ENCODE measurements at regions not wholly inside any gene's neighbourhood (a gene's known extent, or its start where the extent isn't known, plus 50 kb on each side); places are given as distances from the start of the nearest gene placed in this dataset.
"Not testable (repeated sequence)": the region's sequence is repeated elsewhere in the genome, so short reads cannot be mapped to it uniquely, and the experiment has no call there.

GRCh38 chr10:90288391-90288933 lies 569.4 kb downstream of the HTR7 start:
- DNase-seq: no peak

GRCh38 chr10:90289037-90289436 lies 568.8 kb downstream of the HTR7 start:
- no peak for DNase-seq

DNA sequence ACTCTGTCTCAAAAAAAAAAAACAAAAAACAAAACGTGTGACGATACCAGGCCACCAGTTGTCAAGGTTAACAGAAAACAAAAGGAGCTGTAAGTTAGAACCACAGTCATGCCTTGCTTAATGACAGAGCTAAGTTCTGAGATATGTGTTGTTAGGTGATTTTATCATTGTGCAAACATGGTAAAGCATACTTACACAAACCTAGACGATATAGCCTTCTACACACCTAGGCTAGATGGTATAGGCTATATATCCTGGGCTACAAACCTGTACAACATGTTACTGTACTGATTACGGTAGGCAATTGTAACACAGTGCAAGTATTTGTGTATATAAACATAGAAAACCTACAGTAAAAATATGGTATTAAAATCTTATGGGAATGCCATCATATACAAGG lies 564.2 kb downstream of the HTR7 start:
- no peak for DNase-seq

DNA sequence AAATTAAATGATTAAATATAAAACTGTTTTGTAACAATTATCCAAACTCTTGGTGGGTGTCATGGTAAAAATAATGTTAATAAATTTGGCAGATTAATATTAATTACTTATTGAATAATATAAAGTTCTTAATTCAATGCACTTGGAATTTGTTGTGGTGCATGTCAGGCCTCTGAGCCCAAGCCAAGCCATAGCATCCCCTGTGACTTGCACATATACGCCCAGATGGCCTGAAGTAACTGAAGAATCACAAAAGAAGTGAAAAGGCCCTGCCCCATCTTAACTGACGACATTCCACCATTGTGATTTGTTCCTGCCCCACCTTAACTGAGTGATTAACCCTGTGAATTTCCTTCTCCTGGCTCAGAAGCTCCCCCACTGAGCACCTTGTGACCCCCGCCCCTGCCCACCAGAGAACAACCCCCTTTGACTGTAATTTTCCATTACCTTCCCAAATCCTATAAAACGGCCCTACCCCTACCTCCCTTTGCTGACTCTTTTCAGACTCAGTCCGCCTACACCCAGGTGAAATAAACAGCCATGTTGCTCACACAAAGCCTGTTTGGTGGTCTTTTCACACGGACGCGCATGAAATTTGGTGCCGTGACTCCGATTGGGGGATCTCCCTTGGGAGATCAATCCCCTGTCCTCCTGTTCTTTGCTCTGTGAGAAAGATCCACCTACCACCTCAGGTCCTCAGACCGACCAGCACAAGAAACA lies 562.9 kb downstream of the HTR7 start:
- not testable (repeated sequence) for DNase-seq

- DNase-seq: not testable (repeated sequence)
These were observed 555.8 kb downstream of the HTR7 start for GRCh38 chr10:90302031-90302430.

GRCh38 chr10:90302758-90303481 lies 554.9 kb downstream of the HTR7 start:
- no peak for DNase-seq

GRCh38 chr10:90304533-90304932 lies 553.3 kb downstream of the HTR7 start:
- no peak for DNase-seq

DNA sequence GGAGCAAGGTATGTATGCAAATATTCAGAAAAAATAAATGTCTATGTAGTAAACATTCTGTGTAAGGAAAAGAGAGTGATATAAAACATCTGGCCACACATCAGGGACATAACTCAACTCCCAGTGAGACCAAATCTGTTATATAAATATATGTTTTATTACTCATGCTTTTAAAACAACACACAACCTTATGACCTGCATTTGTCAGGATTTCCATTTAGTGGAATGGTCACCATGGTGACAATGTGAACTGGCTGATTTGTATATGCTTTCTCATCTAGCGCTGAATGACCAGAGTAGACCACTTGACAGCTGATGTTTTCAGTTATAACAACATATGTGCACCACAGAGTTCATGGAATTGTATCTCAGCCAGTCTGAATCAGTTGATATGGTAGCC lies 551.7 kb downstream of the HTR7 start:
- no peak for DNase-seq

DNA sequence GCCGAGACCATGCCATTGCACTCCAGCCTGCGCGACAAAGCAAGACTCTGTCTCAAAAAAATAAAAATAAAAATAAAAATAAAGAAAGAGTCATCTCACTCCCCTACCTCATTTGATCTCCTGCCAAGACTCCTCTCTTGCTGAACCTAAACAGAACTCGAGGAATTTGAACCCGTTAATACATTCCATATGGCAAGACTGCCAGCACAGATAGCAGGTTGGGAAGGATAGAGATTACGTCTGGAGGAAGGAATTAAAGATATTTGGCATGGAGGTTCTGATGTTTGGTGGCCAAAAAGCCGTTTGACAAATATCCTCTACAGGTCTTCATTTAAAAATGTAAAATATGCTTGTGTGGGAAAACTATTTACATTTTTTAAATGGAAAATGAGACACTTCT lies 549.6 kb downstream of the HTR7 start:
- no peak for DNase-seq

DNA sequence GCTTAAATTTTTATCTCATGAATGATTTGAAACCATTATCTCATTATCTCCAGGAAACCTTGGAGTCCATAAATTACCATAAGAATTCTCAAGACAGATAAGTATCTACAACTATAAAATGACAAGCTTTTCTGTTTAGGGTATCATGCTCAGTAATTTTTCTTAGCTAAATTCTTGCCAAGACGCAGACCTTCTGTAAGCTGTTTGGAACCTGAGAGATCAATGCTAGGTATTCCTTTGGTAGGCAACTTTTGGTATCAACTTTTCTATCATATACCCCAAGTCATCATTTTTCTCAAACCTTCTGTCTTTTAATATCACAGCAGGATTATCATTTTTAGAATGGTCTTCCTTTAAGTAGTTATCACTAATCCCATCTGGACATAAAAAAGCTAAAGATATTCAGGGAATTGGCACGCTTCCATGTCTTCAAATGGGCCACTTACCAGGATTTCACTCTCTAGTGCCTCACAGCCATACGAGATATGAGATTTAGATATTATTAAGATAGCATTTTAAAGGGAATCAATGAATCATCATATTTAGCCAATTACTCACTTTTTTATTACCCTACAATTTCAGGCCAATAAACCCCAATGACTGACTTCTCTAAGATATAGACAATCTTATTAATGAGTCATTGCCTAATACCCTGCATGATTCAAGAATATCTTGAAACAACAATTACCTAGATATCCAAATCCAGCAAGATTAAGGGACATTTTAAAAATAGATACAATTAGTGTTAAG lies 544.1 kb downstream of the HTR7 start:
- DNase-seq: no peak

DNA sequence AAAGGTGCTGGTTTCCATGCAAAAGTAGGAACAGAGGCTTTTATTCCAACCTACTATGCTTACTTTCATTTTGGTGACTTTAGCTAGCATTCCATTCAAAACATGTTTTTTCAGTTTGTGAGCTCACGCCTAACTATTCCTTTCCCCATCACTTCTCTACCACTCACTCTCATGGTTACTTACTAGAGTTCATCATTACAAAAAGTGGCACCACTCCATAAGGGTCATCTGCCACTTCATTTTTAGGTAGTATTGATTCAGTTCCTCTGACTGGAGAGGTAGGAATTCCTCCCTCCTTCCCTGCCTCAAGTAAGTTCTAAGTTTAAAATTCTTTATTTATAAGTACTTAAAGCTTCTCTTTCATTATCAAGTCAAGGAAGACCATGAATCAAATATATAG lies 543.1 kb downstream of the HTR7 start:
- no peak for DNase-seq

- DNase-seq: no peak
These were observed 540.7 kb downstream of the HTR7 start for GRCh38 chr10:90317172-90317571.

DNA sequence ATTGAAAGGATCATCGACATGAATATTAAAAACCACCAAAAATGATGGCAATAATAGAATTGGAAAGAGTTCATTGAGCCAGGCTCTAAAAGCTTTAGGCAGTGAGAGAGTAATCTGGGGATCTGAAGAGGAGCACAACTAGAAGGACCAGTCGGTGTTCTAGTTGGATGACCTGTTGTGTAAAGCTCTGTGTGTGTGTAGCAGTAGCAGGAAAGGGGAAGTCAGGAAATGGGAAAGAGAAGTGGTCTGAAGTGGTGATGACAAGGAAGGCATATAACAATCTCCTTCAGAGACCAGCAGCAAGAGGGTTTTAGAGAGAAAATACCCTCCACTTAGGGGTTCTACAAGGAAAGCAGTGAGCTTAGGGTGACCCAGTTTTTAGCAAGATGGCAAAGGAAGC lies 539.2 kb downstream of the HTR7 start:
- DNase-seq: no peak

- DNase-seq: no peak
These were observed 538.5 kb downstream of the HTR7 start for GRCh38 chr10:90319188-90319914.

GRCh38 chr10:90321132-90321816 lies 536.6 kb downstream of the HTR7 start:
- DNase-seq: no peak

DNA sequence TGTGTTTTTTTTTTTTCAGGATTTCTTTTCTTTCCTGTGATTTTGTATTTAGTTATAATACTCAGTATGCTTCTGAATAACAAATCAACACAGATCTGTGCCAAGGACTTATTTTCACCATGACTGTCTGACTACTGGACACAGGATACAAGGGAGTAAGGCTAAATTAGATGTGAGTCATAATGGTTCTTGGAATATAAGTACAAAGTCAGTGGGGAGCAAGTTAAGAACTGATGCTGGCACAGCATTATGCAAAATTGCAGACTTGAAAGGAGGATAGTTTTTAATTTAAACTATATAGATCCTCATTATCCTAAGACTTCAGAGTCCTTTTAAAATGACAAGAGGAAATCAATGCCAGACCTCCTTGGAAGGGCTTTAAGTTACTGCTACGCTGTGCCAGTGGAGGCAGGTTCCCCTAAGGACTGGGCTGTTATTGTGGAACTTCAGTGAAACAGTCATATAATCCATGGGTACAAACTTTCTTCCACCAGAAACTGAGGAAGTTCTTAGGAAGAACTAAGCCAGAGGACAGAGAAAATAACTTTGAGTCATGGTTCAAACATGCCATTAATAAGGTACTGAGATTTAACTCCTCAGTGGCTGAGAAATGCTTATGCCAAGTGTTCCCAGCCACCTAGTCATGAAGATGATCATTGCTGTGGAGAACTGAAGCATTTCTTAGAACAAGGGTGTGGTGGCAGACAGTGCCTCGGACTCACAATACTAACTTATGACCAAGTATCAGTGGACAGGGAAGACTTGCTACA lies 531.2 kb downstream of the HTR7 start:
- no peak for DNase-seq

DNA sequence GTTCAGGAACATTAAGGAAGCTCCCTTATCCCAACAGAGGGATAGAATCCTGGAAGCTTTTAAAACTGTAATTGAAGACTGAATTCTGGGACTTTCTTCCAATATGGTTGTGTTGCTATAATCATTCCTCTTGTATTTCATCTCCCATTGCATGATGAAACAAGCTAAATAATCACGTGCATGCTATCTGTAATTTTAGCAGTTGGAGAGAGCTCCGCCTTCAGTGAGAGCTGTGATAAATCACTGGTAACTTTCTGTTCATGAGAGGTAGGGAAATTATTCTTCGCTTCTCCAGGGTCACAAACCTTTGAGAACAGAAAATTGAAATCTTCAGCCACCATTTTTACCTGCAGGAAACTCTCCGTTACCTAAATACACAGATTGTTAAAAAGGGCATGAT lies 530.2 kb downstream of the HTR7 start:
- DNase-seq: no peak

DNA sequence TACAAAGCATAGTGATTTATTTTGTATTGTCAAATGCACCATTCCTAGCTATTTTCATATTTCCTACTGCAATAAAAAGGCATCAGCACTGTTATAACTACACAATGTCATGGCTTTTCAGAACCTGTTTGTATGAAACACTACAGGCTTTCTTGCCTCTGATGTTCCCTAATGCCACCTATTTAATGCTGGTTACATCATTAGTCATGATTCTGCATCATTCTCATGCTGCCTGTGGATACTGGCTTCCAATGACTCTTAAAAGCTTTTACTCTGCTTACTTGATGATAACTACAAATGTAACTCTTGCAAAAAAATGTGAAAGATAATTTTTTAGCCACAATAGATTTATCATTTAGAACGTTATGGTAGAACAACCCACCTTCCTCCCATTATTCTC lies 529.4 kb downstream of the HTR7 start:
- no peak for DNase-seq

- no peak for DNase-seq
These were observed 528.9 kb downstream of the HTR7 start for GRCh38 chr10:90328896-90329295.

DNA sequence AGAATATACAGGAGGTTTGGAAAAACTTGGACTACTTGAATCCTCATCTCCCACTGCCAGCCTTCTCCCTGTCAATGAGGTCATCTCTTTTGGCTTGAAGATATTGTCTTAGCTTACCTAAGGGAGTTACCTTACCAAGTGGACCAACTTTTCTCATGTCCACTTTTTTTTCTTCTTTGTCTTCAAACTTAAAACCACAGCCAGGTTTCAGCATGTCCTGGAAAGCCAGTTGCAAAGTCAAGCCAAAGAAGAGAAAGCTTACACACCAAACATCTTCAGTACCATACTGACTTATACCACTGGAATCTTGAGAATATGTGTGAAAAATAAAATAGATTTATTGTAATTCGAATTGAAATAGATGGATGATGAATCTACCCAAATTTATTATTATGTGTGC lies 520.5 kb downstream of the HTR7 start:
- no peak for DNase-seq

GRCh38 chr10:90342480-90342879 lies 515.4 kb downstream of the HTR7 start:
- DNase-seq: no peak

GRCh38 chr10:90344226-90344625 lies 513.6 kb downstream of the HTR7 start:
- no peak for DNase-seq
